Heart left ventricle (tissue), 13 donors: ENCODE measurements at regions not wholly inside any gene's neighbourhood (a gene's known extent, or its start where the extent isn't known, plus 50 kb on each side); places are given as distances from the start of the nearest gene placed in this dataset.

ENCODE experiments used
- CTCF ChIP-seq, 12 donors: fragments of 200-600 bp; sonication (generic) in 4 of 12; IDR thresholded peaks; one replicate each; pipeline versions ENCODE4 v1.5.0 to v1.8.0; 2018 to 2022; ENCODE audit warnings: antibody characterized with exemption in 12 of 12, mild to moderate bottlenecking in 5 of 12
- POLR2A ChIP-seq, 2 donors: fragments of 450-650 bp; IDR thresholded peaks; one replicate each; pipeline ENCODE4 v1.6.1; 2017; ENCODE audit warnings: antibody characterized with exemption in 2 of 2, mild to moderate bottlenecking in 2 of 2, moderate library complexity in 2 of 2
- donor health status: ischemic (EF 13 %, LVEDD 7.1; RV severe dilation, severe dysfunction).
- donor health status: DM: no; HTN: yes; CAD: no.
- donor health status: DM: no; HTN: no; CAD: no.
- donor health status: ischemic (EF 25% LVEDD 6.9; RV normal size, moderate dysfunction).
- donor health status: ischemic (EF 25% LVEDD 5.7; RV mildly dilated, moderate dysfunction).
- donor health status: ischemic (EF 35%, LVEDD 5.7; RV mildly dilated, moderate dysfunction).
- donor health status: nonischemic (EF 11% LVEDD 7.7; RV severe dilation, severe dysfunction).
- donor health status: DM: yes; HTN: yes; CAD: no.
- donor health status: PGD.
- donor health status: ischemic (EF 29% LVEDD 5.4; RV normal size, mild dysfunction).
- donor health status: nonischemic (EF 23%, LVEDD 6.1; RV moderate dilation, normal function).

DNA sequence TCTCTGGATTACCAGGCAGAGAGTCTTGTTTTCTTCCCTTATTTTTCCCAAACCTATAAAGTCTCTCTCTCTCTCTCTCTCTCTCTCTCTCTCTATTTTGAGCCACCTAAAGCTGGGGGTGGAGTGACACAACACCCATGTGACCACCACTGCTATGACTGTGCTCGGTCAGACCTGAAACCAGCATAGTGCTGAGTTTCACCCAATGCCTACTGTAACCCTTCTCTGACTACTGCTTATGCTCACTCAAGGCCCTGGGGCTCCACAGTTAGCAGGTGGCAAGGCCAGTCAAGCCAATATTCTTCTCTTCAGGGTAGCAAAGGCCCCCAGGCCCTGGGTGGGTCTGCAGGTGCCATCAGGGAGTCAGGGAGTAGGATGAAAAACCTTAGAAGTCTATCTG, 114.7 kb upstream of the ARMCX2 start:
- TF ChIP-seq POLR2A (IDR thresholded peaks at IDR 0.05) = no peak
- TF ChIP-seq CTCF (IDR thresholded peaks at IDR 0.05) = no peak
